B cell (primary cell): ENCODE measurements at regions not wholly inside any gene's neighbourhood (a gene's known extent, or its start where the extent isn't known, plus 50 kb on each side); places are given as distances from the start of the nearest gene placed in this dataset.
"Not testable (repeated sequence)": the region's sequence is repeated elsewhere in the genome, so short reads cannot be mapped to it uniquely, and the experiment has no call there.

ENCODE experiments used
- ATAC-seq: fragments of 200-7000 bp; cut with Tn5 transposase; one replicate; pipeline ENCODE4 v1.10.0; 2021; ENCODE audit warnings: low read depth, mild to moderate bottlenecking, moderate number of reproducible peaks, moderate library complexity
- CTCF ChIA-PET: fragments of 350-600 bp; sonication (Branson Sonifier 250); formaldehyde crosslinking; loops from one replicate; lab custom pipeline; 2021; ENCODE audit warnings: antibody characterized with exemption, inconsistent platforms; lab: Charles Lee
- POLR2A ChIA-PET: fragments of 350-600 bp; sonication (Branson Sonifier 250); formaldehyde crosslinking; loops from one replicate; lab custom pipeline; 2021; ENCODE audit warnings: antibody characterized with exemption; lab: Charles Lee
- DNase-seq: peaks from one replicate; pipeline ENCODE4 v3.0.0; 2013
- H2AFZ ChIP-seq: 2 replicates; pipeline ENCODE4 v1.6.1; 2012; ENCODE audit warnings: mild to moderate bottlenecking, low read depth, low read length; ENCODE audit not compliant: insufficient read depth, poor library complexity, severe bottlenecking
- H3K27ac ChIP-seq, 2 donors: 1 replicate in 1 of 2; 2 replicates in 1 of 2; pipeline ENCODE4 v1.5.1; 2012 to 2013; ENCODE audit warnings: low read length in 2 of 2, mild to moderate bottlenecking in 2 of 2, moderate library complexity in 1 of 2
- H3K27me3 ChIP-seq, 4 experiments: fragments of 200-600 bp in 1 of 4; sonication (generic) in 1 of 4; replicated peaks in 1 of 4; 1 replicate in 2 of 4; 2 replicates in 2 of 4; pipeline versions ENCODE4 v1.6.1 to v1.7.0; 2013 to 2016; ENCODE audit warnings: low read length in 3 of 4, mild to moderate bottlenecking in 2 of 4, mixed read lengths in 1 of 4, moderate library complexity in 1 of 4; ENCODE audit not compliant: insufficient read depth in 4 of 4, control insufficient read depth in 3 of 4; ENCODE audit errors: control extremely low read depth in 1 of 4
- H3K36me3 ChIP-seq, 2 experiments: replicated peaks in 1 of 2; 1 replicate in 1 of 2; 2 replicates in 1 of 2; pipeline versions ENCODE4 v1.6.1 to v1.7.1; 2013; ENCODE audit warnings: low read length in 1 of 2; ENCODE audit not compliant: insufficient read depth in 2 of 2, control insufficient read depth in 1 of 2; ENCODE audit errors: control extremely low read depth in 1 of 2, extremely low read depth in 1 of 2
- H3K4me1 ChIP-seq, 2 donors: fragments of 200-600 bp in 1 of 2; sonication (generic) in 1 of 2; 1 replicate in 1 of 2; 2 replicates in 1 of 2; pipeline versions ENCODE4 v1.5.1 to v1.6.1; 2013 to 2017; ENCODE audit warnings: low read length in 2 of 2; ENCODE audit not compliant: control insufficient read depth in 2 of 2, insufficient read depth in 2 of 2
- H3K4me2 ChIP-seq: replicated peaks from 2 replicates; pipeline ENCODE3; 2012; ENCODE audit warnings: mild to moderate bottlenecking, low read depth, low read length; ENCODE audit not compliant: poor library complexity, severe bottlenecking
- H3K4me3 ChIP-seq, 5 experiments: fragments of 200-600 bp in 1 of 5; sonication (generic) in 1 of 5; 1 replicate in 3 of 5; 2 replicates in 2 of 5; pipeline versions ENCODE4 v1.5.1 to v1.7.0; 2011 to 2016; ENCODE audit warnings: low read length in 4 of 5, mild to moderate bottlenecking in 4 of 5, low read depth in 2 of 5, control low read depth in 1 of 5, moderate library complexity in 1 of 5; ENCODE audit not compliant: insufficient read depth in 1 of 5; ENCODE audit errors: control extremely low read depth in 1 of 5, extremely low read depth in 1 of 5
- H3K79me2 ChIP-seq: fragments of 200-600 bp; sonication (generic); one replicate; pipeline ENCODE4 v1.6.0; 2016; ENCODE audit warnings: low read length; ENCODE audit not compliant: control insufficient read depth, insufficient read depth
- H3K9ac ChIP-seq: fragments of 200-600 bp; sonication (generic); 2 replicates; pipeline ENCODE4 v1.6.1; 2017; ENCODE audit warnings: mild to moderate bottlenecking, low read length, moderate library complexity
- H3K9me3 ChIP-seq, 3 donors: one replicate each; pipeline versions ENCODE4 v1.6.1 to v1.7.1; 2013; ENCODE audit warnings: low read length in 2 of 3; ENCODE audit not compliant: control insufficient read depth in 2 of 3, insufficient read depth in 1 of 3; ENCODE audit errors: control extremely low read depth in 1 of 3
- H4K20me1 ChIP-seq: 2 replicates; pipeline ENCODE4 v1.6.0; 2012; ENCODE audit warnings: mild to moderate bottlenecking, low read length; ENCODE audit not compliant: insufficient read depth, control insufficient read depth, poor library complexity, severe bottlenecking
- H3K27ac Mint-ChIP-seq: one replicate; pipeline ENCODE4 v1.8.0; 2021; ENCODE audit warnings: mixed read lengths
- H3K27me3 Mint-ChIP-seq: one replicate; pipeline ENCODE4 v1.8.0; 2021; ENCODE audit warnings: mixed read lengths
- H3K4me1 Mint-ChIP-seq: one replicate; pipeline ENCODE4 v1.8.0; 2021; ENCODE audit warnings: mixed read lengths
- H3K4me3 Mint-ChIP-seq: one replicate; pipeline ENCODE4 v1.8.0; 2021; ENCODE audit warnings: mixed read lengths
- H3K9me3 Mint-ChIP-seq: one replicate; pipeline ENCODE4 v1.8.0; 2022; ENCODE audit warnings: mixed read lengths; ENCODE audit not compliant: insufficient read depth
- CTCF ChIP-seq: fragments of 200-600 bp; IDR thresholded peaks from one replicate; pipeline ENCODE4 v1.8.0; 2022; ENCODE audit warnings: antibody characterized with exemption, mild to moderate bottlenecking
- EZH2 ChIP-seq: IDR thresholded peaks from 2 replicates; pipeline ENCODE4 v1.6.1; 2012; ENCODE audit warnings: borderline replicate concordance, low read depth, mild to moderate bottlenecking, moderate library complexity, low read length; ENCODE audit not compliant: insufficient read depth, poor library complexity, severe bottlenecking
- WGBS: methylation state at CpG from one replicate; pipeline ENCODE4 v1.1.5; 2013; ENCODE audit warnings: missing lambda C conversion rate; ENCODE audit not compliant: insufficient coverage; 5-methylcytosine and 5-hydroxymethylcytosine counted together
- intact Hi-C: fragments of 100-400 bp; cut with micrococcal nuclease; formaldehyde crosslinking; loops from one replicate; pipeline ENCODE4 v1.10.0; 2022

- Mint-ChIP-seq H3K27ac (no peak overlapping the region), H3K9me3 (peaks cover 5% of the 10 kb centered on the region), H3K4me3 (no peak overlapping the region), H3K4me1 (no peaks in the 10 kb centered on the region), H3K27me3 (no peaks in the 10 kb centered on the region)
- WGBS: 100% methylated on average over 2 of the region's 4 CpGs
- ATAC-seq (no peak), DNase-seq (no peak)
- H3K4me1 ChIP-seq: no peaks in the 10 kb centered on the region
- H2AFZ ChIP-seq: no peak overlapping the region
- ChIA-PET POLR2A (no interaction called here), CTCF (no interaction called here)
- H4K20me1 ChIP-seq: no peaks in the 10 kb centered on the region
- no peaks in the 10 kb centered on the region for H3K79me2 ChIP-seq
- no peak for TF ChIP-seq EZH2
- no peak for TF ChIP-seq CTCF
- no peak overlapping the region for H3K4me3 ChIP-seq
- no peak overlapping the region for H3K27ac ChIP-seq
- no peak overlapping the region for H3K4me2 ChIP-seq
- no peak overlapping the region for H3K9ac ChIP-seq
- no peaks in the 10 kb centered on the region for H3K27me3 ChIP-seq
- intact Hi-C loops: no loop called here
- H3K36me3 ChIP-seq: no peaks in the 10 kb centered on the region
- peaks cover 0 to 18% (median 4%) of the 10 kb centered on the region in 3 donors for H3K9me3 ChIP-seq
These were observed 301.2 kb downstream of the OR4C45 start for GRCh38 chr11:50333861-50334260.

- intact Hi-C loops: not testable (repeated sequence)
These were observed 304.8 kb downstream of the OR4C45 start for GRCh38 chr11:50337432-50337831.

GRCh38 chr11:50348018-50348417, 315.3 kb downstream of the OR4C45 start:
- CTCF ChIA-PET: not testable (repeated sequence)

More at GRCh38 chr11:50337432-50337831, 304.8 kb downstream of the OR4C45 start:
- H3K9ac ChIP-seq, ATAC-seq, H3K36me3 ChIP-seq, DNase-seq, H3K4me1 Mint-ChIP-seq, H4K20me1 ChIP-seq, H3K4me3 ChIP-seq, H3K4me3 Mint-ChIP-seq, H3K79me2 ChIP-seq, H3K4me1 ChIP-seq, H3K9me3 ChIP-seq, H3K27ac ChIP-seq, H3K27me3 ChIP-seq, POLR2A ChIA-PET, H3K4me2 ChIP-seq, H2AFZ ChIP-seq, H3K9me3 Mint-ChIP-seq, H3K27me3 Mint-ChIP-seq, H3K27ac Mint-ChIP-seq: not testable (repeated sequence)
- WGBS: no CpG with 5 or more reads among the region's 1 CpG
- CTCF ChIA-PET: interaction anchor here (0.7 kb wide), 1 partner anchor 45 kb away, joined by 4 read pairs; no protein-coding TSS in a partner anchor

More at GRCh38 chr11:50348018-50348417, 315.3 kb downstream of the OR4C45 start:
- H4K20me1 ChIP-seq, H3K4me3 ChIP-seq, H3K79me2 ChIP-seq, H2AFZ ChIP-seq, intact Hi-C loops, DNase-seq, H3K4me1 Mint-ChIP-seq, H3K9me3 ChIP-seq, H3K9me3 Mint-ChIP-seq, H3K27ac Mint-ChIP-seq, ATAC-seq, H3K4me1 ChIP-seq, POLR2A ChIA-PET, H3K4me2 ChIP-seq, H3K27me3 ChIP-seq, H3K27ac ChIP-seq, H3K27me3 Mint-ChIP-seq, H3K36me3 ChIP-seq, H3K4me3 Mint-ChIP-seq, H3K9ac ChIP-seq: not testable (repeated sequence)
- no CpG with 5 or more reads among the region's 3 CpGs for WGBS
